A204.1 (cell line): ENCODE measurements at regions not wholly inside any gene's neighbourhood (a gene's known extent, or its start where the extent isn't known, plus 50 kb on each side); places are given as distances from the start of the nearest gene placed in this dataset.
"Not testable (repeated sequence)": the region's sequence is repeated elsewhere in the genome, so short reads cannot be mapped to it uniquely, and the experiment has no call there.

ENCODE experiments used
- FAIRE-seq: peaks from 2 replicates; lab custom pipeline; 2012; peaks lifted over from hg19 to GRCh38; lab: Jason Lieb, UNC

GRCh38 chr17:45554479-45554878 is 64.0 kb upstream of the PLEKHM1 start:
- FAIRE-seq = not testable (repeated sequence)

DNA sequence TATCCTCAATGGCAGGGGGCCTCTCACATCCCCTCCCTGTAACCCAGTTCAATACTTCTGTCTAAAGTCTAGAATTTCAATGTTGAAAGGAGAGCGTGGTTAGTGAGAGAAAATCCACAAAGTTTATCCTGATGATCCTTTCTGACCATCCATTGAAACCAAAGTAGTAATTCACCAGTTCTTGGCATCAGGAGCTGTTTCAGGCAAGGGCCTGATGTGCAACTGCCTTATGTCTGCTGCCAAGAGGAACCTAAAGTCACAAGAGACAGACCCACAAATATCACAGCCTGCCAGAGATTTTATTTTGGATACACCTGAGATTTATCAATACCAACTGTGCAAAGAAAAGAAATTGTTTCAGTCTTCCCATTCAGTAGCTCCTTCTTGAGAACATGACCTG is 68.3 kb upstream of the PLEKHM1 start:
- FAIRE-seq = not testable (repeated sequence)

- FAIRE-seq = not testable (repeated sequence)
These were observed 72.3 kb upstream of the PLEKHM1 start for GRCh38 chr17:45562868-45563267.

DNA sequence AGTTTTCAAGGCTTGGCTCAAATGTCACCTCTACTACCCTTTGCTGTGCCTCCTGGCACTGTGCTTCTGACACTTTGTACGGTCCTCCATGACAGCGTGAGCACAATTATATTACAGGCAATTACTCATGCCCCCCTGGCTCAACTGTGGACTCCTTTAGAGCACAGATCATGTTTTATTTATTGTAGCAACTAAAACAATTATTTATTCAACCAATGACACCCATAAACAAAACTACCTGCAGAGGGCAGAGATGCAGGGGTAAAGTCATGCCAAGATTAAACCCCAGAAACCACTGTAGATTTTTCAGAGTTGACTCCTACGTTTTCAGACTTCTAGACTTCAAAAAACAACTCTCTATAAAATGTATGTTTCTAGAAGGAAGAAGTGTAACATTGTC is 72.8 kb upstream of the PLEKHM1 start:
- FAIRE-seq = not testable (repeated sequence)

DNA sequence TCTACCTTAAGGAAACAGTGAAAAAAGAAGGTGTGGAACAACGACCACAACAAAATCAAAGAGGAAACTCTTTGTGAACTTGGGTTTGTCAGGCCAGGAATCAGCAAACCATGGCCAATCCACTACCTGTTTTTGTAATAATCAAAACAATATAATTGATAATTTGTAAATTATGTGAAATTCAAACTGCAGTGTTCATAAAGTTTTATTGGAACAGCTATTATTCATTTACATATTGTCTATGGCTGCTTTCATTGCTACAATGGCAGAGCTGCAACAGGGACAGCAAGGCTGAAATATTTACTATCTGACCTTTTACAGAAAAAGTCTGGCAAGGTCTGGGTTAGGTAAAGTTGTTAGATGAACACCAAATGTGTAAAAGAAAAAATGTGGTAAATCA is 77.8 kb upstream of the PLEKHM1 start:
- not testable (repeated sequence) for FAIRE-seq

- FAIRE-seq = not testable (repeated sequence)
These were observed 82.8 kb upstream of the PLEKHM1 start for GRCh38 chr17:45573326-45573725.

DNA sequence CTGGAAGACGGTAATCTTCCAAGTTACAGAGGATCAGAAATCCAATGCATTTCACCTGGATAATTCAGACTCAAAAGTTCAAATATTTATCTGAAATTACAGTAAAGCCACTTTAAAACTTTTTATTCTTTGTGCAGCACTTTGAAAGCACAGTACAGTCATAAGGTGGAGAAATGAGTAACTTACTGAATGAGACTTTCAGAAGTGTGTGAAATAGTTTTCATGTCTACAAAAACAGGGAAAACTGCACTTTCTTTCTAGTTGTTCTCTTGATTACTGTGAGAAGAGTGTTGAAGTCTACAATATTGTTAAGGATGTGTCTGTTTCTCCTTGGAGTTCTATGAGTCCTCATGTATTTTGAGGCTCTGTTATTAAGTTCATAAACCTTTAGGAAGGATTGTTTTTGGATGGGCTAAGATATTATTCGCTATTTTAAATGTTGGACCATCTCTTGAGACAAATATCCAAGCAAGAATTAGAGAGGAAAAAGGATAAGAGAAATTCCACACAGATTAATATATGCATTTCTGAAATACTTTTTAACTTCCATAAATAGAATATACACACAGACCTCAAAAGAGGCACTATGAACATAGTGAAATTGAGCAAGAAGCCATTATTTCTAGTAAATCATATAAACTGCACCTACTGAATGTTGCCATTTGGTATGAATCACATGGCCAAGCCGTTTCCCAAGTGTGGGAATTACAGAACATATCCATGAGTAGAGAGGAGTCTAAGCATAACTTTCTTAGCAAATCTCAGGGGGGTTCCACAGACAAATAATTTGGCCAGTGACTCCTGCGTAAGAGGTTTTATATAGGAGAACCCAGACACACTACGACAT is 83.6 kb upstream of the PLEKHM1 start:
- FAIRE-seq = no peak

DNA sequence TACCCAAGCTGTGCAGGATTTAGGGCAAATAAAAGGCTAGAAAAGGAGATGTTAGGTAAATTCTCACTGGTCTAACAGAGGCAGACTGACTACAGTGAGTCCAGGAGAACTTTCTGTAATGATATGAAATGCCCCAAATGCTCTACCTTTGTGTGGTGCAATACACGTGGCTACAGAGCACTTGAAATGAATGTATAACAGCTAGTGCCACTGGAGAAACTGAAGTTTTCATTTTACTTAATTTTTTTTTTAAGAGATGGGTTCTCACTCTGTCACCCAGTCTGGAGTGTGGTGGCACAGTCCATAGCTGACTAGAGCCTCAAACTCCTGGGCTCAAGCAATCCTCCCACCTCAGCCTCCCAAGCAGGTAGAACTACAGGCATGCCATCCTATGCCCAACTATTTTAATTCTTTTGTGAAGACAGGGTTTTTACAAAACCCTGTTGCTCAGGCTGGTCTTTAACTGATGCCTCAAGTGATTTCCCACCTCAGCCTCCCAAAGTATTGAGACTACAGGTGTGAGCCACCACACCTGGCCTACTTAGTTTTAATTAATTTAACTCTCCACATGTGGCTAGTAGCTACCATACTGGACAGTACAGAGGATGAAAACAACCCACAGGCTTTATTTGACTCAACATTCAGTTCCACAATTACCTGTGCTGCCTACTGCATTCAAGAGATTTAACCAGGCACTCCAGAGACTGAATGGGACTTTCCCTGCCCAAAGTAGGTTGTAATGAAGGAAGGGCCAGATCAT is 84.8 kb upstream of the PLEKHM1 start:
- no peak for FAIRE-seq

DNA sequence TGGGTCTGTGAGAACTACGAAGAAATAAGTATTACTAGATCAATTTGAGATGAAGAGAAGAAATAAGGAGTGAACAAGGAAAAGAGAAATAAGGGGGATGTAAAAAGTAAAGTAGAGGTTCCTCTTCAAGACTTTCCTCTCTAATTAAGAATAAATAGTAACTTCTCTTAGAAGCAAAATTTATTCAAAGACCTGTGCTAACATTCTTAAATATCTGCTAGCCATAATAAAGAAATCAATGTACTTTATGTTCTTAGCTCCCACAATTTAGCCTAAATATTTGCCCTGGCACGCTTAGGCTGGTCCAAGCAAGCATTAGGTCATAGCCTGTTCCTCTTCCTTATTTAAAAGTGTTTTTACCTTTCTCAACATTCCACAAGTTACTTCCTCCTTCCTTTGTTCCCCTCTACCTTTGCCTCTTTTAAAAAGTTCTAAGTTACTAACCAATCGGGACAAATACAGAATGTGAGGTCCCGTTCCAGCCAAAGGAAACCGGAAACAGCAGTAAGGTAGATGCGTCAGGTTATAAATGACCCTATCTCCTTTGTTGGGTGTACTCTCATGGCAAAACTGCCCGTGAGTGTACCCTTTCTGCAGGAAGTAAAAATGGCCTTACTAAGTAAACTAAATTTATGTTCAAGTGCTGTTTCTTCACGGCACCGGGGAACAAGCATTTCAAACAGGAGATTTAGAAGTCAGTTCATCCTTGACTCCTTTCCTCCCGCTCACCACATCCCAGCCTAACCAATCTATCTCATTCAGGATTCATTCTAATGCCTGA is 86.2 kb upstream of the PLEKHM1 start:
- FAIRE-seq = not testable (repeated sequence)

DNA sequence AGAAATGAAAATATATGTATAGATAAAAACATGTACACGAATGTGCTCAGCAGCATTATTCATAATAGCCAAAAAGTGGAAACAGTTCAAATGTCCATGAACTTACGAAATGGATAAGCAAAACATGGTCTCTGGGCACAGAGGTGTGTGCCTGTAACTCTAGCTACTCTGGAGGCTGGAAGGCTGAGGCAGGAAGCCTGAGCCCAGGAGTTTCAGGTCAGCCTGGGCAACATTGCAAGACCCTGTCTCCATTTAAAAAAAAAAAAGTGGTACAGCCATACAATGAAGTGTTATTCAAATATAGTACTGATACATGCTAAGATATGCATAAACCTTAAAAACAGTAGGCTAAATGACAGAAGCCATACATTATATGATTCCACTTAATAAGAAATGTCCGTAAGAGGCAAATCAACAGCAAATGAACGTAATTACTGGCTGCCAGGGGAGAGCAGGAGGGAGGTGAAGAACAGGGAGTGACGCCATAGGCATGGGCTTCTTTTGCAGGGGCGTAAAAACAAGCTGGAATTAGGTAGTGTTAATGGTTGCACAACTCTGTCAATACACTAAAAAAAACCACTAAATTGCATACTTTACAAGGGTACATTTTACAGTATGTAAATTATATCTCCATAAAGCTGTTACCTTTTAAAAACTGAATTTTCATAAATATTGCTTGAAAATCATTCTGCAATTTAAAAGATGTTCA is 87.2 kb upstream of the PLEKHM1 start:
- no peak for FAIRE-seq

- no peak for FAIRE-seq
These were observed 88.3 kb upstream of the PLEKHM1 start for GRCh38 chr17:45578516-45579455.

- FAIRE-seq = no peak
These were observed 89.3 kb upstream of the PLEKHM1 start for GRCh38 chr17:45579529-45580495.

DNA sequence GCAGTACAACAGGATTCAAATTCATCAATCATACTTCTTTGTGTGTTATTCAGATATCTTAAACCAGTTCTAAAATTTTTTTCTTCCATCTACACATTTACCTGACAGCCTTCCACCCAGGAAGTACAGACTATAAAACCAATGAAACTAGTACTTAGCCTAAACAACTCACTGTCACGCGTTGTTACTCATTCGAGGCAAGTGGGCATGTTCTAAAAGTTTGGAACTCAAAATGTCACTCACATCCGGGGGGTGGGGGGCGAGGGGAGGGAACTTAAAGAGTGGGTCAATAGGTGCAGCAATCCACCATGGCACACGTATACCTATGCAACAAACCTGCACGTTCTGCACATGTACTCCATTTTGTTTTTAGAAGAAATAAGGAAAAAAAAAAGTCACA is 90.4 kb upstream of the PLEKHM1 start:
- FAIRE-seq = no peak

DNA sequence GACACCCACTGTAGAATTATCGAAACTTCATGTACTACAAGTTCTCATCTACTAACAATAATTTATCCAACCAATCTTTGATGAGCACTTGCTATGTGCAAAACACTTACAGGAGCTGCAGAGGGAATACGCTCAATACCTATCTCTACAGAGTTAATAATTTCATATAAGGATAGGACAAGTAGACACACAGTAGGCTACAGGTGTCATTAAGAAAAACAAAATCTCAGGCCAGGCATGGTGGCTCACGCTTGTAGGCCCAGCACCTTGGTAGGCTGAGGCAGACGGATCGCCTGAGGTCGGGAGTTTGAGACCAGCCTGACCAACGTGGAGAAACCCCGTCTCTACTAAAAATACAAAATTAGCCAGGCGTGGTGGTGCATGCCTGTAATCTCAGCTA is 91.3 kb upstream of the PLEKHM1 start:
- no peak for FAIRE-seq

GRCh38 chr17:45584092-45585036 is 93.8 kb upstream of the PLEKHM1 start:
- no peak for FAIRE-seq

GRCh38 chr17:45585037-45585733 is 94.7 kb upstream of the PLEKHM1 start:
- FAIRE-seq = not testable (repeated sequence)

- not testable (repeated sequence) for FAIRE-seq
These were observed 95.5 kb upstream of the PLEKHM1 start for GRCh38 chr17:45585794-45586650.
